ENCODE measurements at regions not wholly inside any gene's neighbourhood (a gene's known extent, or its start where the extent isn't known, plus 50 kb on each side); places are given as distances from the start of the nearest gene placed in this dataset.

GRCh38 chr13:111642156-111642767 lies 321.8 kb downstream of the TEX29 start:
- intact Hi-C loops (cut with DNase I; ENCODE audit: low total_unique reads): no loop called here
- H3K9me3 ChIP-seq: no peaks in the 10 kb centered on the region
- no peaks in the 10 kb centered on the region for H3K4me1 ChIP-seq
- H3K4me3 ChIP-seq: no peak overlapping the region
- no peaks in the 10 kb centered on the region for H3K36me3 ChIP-seq
- WGBS, 5 donors: 62 to 77% (median 64%) methylated on average over 12 of the region's 12 CpGs
- no peak for DNase-seq
- peaks cover 0 to 5% (median 0%) of the 10 kb centered on the region in 7 donors for H3K27me3 ChIP-seq (replicated peaks in 1 of 7)
- TF ChIP-seq POLR2AphosphoS5 (IDR thresholded peaks at IDR 0.05): no peak
- no peak for TF ChIP-seq POLR2A (IDR thresholded peaks at IDR 0.05)
- no peak for TF ChIP-seq CTCF (IDR thresholded peaks at IDR 0.05 in 8 of 11, conservative IDR thresholded peaks at IDR 0.05 in 3 of 11)
- H3K27ac ChIP-seq: no peak overlapping the region

GRCh38 chr13:111644750-111645149 lies 324.3 kb downstream of the TEX29 start:
- H3K27me3 ChIP-seq (replicated peaks in 1 of 7): peaks cover 0 to 7% (median 0%) of the 10 kb centered on the region in 7 donors
- no peak for DNase-seq
- WGBS, 5 donors: 81 to 93% (median 88%) methylated on average over 11 to 16 of the region's 16 CpGs
- no peaks in the 10 kb centered on the region for H3K36me3 ChIP-seq
- TF ChIP-seq CTCF (IDR thresholded peaks at IDR 0.05 in 8 of 11, conservative IDR thresholded peaks at IDR 0.05 in 3 of 11) (no peak), POLR2A (IDR thresholded peaks at IDR 0.05) (no peak), POLR2AphosphoS5 (IDR thresholded peaks at IDR 0.05) (no peak)
- H3K9me3 ChIP-seq: no peaks in the 10 kb centered on the region
- intact Hi-C loops (cut with DNase I; ENCODE audit: low total_unique reads): no loop called here
- H3K27ac ChIP-seq: no peak overlapping the region
- no peaks in the 10 kb centered on the region for H3K4me1 ChIP-seq
- no peak overlapping the region for H3K4me3 ChIP-seq

GRCh38 chr13:111645198-111645597 lies 324.8 kb downstream of the TEX29 start:
- no peaks in the 10 kb centered on the region for H3K9me3 ChIP-seq

More at GRCh38 chr13:111645198-111645597, 324.8 kb downstream of the TEX29 start:
- intact Hi-C loops (cut with DNase I; ENCODE audit: low total_unique reads): no loop called here
- DNase-seq: no peak
- Histone ChIP-seq H3K4me1 (no peaks in the 10 kb centered on the region), H3K36me3 (no peaks in the 10 kb centered on the region), H3K4me3 (no peak overlapping the region), H3K27ac (no peak overlapping the region), H3K27me3 (replicated peaks in 1 of 7) (peaks cover 0 to 12% (median 0%) of the 10 kb centered on the region in 7 donors)
- TF ChIP-seq POLR2AphosphoS5 (IDR thresholded peaks at IDR 0.05): no peak
- no peak for TF ChIP-seq CTCF (IDR thresholded peaks at IDR 0.05 in 8 of 11, conservative IDR thresholded peaks at IDR 0.05 in 3 of 11)
- TF ChIP-seq POLR2A (IDR thresholded peaks at IDR 0.05): no peak
- WGBS, 5 donors: 89 to 100% (median 93%) methylated on average over 5 to 12 of the region's 12 CpGs

All from spleen (tissue), 11 donors.